ENCODE measurements at regions not wholly inside any gene's neighbourhood (a gene's known extent, or its start where the extent isn't known, plus 50 kb on each side); places are given as distances from the start of the nearest gene placed in this dataset.

DNA sequence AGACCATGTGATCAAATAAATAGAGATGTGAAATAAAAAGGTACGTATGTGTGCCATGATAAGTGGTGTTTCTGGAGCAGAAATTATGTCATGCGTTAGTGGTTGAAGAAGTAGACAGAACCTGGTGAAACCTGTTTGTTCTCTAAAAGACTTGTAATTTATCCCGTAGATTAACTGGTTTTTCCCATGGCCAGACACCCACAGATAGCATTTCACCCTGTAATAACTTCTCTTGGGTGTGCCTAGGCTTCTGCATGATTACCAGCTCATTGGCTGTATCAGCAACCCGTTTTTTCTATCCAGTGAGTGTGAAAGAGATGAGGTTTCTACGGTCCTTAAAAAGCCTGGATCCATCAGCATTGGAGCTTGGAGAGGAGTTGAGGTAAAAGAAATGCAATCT lies 471.3 kb downstream of the NPIPA7 start:
- TF ChIP-seq EZH2 (IDR thresholded peaks at IDR 0.05; ENCODE audit: insufficient read depth, poor library complexity, severe bottlenecking) (no peak), EZH2phosphoT487 (IDR thresholded peaks at IDR 0.05; ENCODE audit: insufficient read depth, low read depth) (no peak)
